ENCODE measurements at regions not wholly inside any gene's neighbourhood (a gene's known extent, or its start where the extent isn't known, plus 50 kb on each side); places are given as distances from the start of the nearest gene placed in this dataset.

DNA sequence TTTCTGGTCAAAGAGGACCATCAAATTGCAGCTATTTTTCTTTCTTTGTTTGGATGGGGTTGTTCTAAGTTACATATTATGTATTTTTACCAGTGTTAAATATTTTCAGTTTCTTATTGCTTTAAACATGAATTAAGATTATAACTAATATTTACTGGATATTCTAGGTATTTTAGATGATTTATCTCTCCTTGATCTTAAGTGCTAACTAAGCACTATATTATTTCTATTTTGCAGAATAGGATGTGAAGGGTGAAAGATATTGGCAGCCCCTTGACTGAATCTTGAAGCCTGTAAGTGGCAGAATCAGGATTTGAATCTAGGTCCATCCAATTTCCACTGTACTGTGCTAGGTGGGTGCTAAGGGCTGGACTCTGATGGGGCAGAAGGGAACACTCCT lies 307.3 kb upstream of the CCL2 start:
- TF ChIP-seq, protein P1, sequence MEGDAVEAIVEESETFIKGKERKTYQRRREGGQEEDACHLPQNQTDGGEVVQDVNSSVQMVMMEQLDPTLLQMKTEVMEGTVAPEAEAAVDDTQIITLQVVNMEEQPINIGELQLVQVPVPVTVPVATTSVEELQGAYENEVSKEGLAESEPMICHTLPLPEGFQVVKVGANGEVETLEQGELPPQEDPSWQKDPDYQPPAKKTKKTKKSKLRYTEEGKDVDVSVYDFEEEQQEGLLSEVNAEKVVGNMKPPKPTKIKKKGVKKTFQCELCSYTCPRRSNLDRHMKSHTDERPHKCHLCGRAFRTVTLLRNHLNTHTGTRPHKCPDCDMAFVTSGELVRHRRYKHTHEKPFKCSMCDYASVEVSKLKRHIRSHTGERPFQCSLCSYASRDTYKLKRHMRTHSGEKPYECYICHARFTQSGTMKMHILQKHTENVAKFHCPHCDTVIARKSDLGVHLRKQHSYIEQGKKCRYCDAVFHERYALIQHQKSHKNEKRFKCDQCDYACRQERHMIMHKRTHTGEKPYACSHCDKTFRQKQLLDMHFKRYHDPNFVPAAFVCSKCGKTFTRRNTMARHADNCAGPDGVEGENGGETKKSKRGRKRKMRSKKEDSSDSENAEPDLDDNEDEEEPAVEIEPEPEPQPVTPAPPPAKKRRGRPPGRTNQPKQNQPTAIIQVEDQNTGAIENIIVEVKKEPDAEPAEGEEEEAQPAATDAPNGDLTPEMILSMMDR (IDR thresholded peaks at IDR 0.05) = no peak
- TF ChIP-seq POLR2A (IDR thresholded peaks at IDR 0.05) (no peak), EP300 (IDR thresholded peaks at IDR 0.05) (no peak)
